GM10248 (cell line): ENCODE measurements at regions not wholly inside any gene's neighbourhood (a gene's known extent, or its start where the extent isn't known, plus 50 kb on each side); places are given as distances from the start of the nearest gene placed in this dataset.

ENCODE experiments used
- CTCF ChIA-PET: fragments of 300-600 bp; sonication (Branson Sonifier 250); formaldehyde crosslinking; extraction: SDS; loops from one replicate; lab custom pipeline; 2021; ENCODE audit warnings: antibody characterized with exemption; lab: Yijun Ruan, JAX
- POLR2A ChIA-PET: fragments of 350-650 bp; sonication (Branson Sonifier 250); formaldehyde crosslinking; extraction: SDS; loops from one replicate; lab custom pipeline; 2020; ENCODE audit warnings: antibody characterized with exemption; lab: Yijun Ruan, JAX
- DNase-seq: peaks from one replicate; pipeline ENCODE4 v3.0.0; 2012; ENCODE audit errors: extremely low spot score
- CTCF ChIP-seq: IDR thresholded peaks from 2 replicates; pipeline ENCODE4 v1.5.1; 2012; ENCODE audit warnings: mild to moderate bottlenecking, low read depth; ENCODE audit errors: extremely low read depth, missing control alignments, control extremely low read depth

- DNase-seq: no peak
- TF ChIP-seq CTCF: no peak
- POLR2A ChIA-PET: no interaction called here
- CTCF ChIA-PET: no interaction called here
Measured at GRCh38 chr6:9628819-9629218, 786.1 kb downstream of the TFAP2A start.

- TF ChIP-seq CTCF: no peak
- no peak for DNase-seq
- ChIA-PET CTCF (no interaction called here), POLR2A (no interaction called here)
Measured at GRCh38 chr6:9627916-9628315, 787.0 kb downstream of the TFAP2A start.

- ChIA-PET POLR2A (no interaction called here), CTCF (no interaction called here)
- DNase-seq: no peak
Measured at GRCh38 chr6:9623985-9624384, 790.9 kb downstream of the TFAP2A start.

GRCh38 chr6:9623228-9623832 is 791.5 kb downstream of the TFAP2A start:
- ChIA-PET POLR2A (no interaction called here), CTCF (no interaction called here)
- no peak for TF ChIP-seq CTCF
- DNase-seq: no peak

More at GRCh38 chr6:9623985-9624384, 790.9 kb downstream of the TFAP2A start:
- TF ChIP-seq CTCF: no peak

GRCh38 chr6:9621276-9621675 is 793.6 kb downstream of the TFAP2A start:
- no peak for TF ChIP-seq CTCF
- CTCF ChIA-PET: interaction anchor here (0.9 to 1.3 kb wide), 2 partner anchors 9 to 56 kb away, joined by 3 read pairs; no protein-coding TSS in a partner anchor
- POLR2A ChIA-PET: no interaction called here
- no peak for DNase-seq

- ChIA-PET CTCF (interaction anchor here (0.9 kb wide), 1 partner anchor 9 kb away, joined by 3 read pairs; no protein-coding TSS in a partner anchor), POLR2A (no interaction called here)
Measured at GRCh38 chr6:9620687-9621086, 794.2 kb downstream of the TFAP2A start.

More at GRCh38 chr6:9620687-9621086, 794.2 kb downstream of the TFAP2A start:
- DNase-seq: no peak
- TF ChIP-seq CTCF: no peak
